GM18499 (cell line): ENCODE measurements at regions not wholly inside any gene's neighbourhood (a gene's known extent, or its start where the extent isn't known, plus 50 kb on each side); places are given as distances from the start of the nearest gene placed in this dataset.

Experiments used
- ATAC-seq: cut with Tn5 transposase; IDR thresholded peaks from one replicate; pipeline ENCODE4 v1.9.1; 2021; ENCODE audit warnings: moderate number of reproducible peaks; ENCODE audit not compliant: insufficient read depth, unreplicated experiment

GRCh38 chr13:33891196-33891742, 73.3 kb downstream of the RFC3 start:
- no peak for ATAC-seq

GRCh38 chr13:33893559-33893958, 75.6 kb downstream of the RFC3 start:
- no peak for ATAC-seq

- no peak for ATAC-seq
These were observed 86.5 kb downstream of the RFC3 start for GRCh38 chr13:33904431-33904830.

- no peak for ATAC-seq
These were observed 90.2 kb downstream of the RFC3 start for GRCh38 chr13:33908116-33908515.

- no peak for ATAC-seq
These were observed 92.3 kb downstream of the RFC3 start for GRCh38 chr13:33910255-33910654.

GRCh38 chr13:33911521-33911920, 93.6 kb downstream of the RFC3 start:
- ATAC-seq: no peak

GRCh38 chr13:33913829-33914228, 95.9 kb downstream of the RFC3 start:
- ATAC-seq: no peak

GRCh38 chr13:33917190-33917589, 99.2 kb downstream of the RFC3 start:
- ATAC-seq: no peak

GRCh38 chr13:33918199-33918932, 100.4 kb downstream of the RFC3 start:
- ATAC-seq: no peak

- ATAC-seq: no peak
These were observed 101.2 kb downstream of the RFC3 start for GRCh38 chr13:33919120-33919519.

GRCh38 chr13:33925563-33925962, 107.6 kb downstream of the RFC3 start:
- no peak for ATAC-seq

GRCh38 chr13:33927315-33927714, 109.4 kb downstream of the RFC3 start:
- ATAC-seq: no peak

- no peak for ATAC-seq
These were observed 113.7 kb downstream of the RFC3 start for GRCh38 chr13:33931397-33932311.

- no peak for ATAC-seq
These were observed 114.9 kb downstream of the RFC3 start for GRCh38 chr13:33932769-33933406.

- ATAC-seq: no peak
These were observed 115.9 kb downstream of the RFC3 start for GRCh38 chr13:33933810-33934209.

- ATAC-seq: no peak
These were observed 116.4 kb downstream of the RFC3 start for GRCh38 chr13:33934343-33934742.

- ATAC-seq: no peak
These were observed 117.0 kb downstream of the RFC3 start for GRCh38 chr13:33934951-33935371.

GRCh38 chr13:33935969-33936368, 118.0 kb downstream of the RFC3 start:
- ATAC-seq: no peak

GRCh38 chr13:33937373-33938098, 119.6 kb downstream of the RFC3 start:
- ATAC-seq: no peak

GRCh38 chr13:33940256-33940655, 122.3 kb downstream of the RFC3 start:
- no peak for ATAC-seq
